ENCODE measurements at regions not wholly inside any gene's neighbourhood (a gene's known extent, or its start where the extent isn't known, plus 50 kb on each side); places are given as distances from the start of the nearest gene placed in this dataset.

DNA sequence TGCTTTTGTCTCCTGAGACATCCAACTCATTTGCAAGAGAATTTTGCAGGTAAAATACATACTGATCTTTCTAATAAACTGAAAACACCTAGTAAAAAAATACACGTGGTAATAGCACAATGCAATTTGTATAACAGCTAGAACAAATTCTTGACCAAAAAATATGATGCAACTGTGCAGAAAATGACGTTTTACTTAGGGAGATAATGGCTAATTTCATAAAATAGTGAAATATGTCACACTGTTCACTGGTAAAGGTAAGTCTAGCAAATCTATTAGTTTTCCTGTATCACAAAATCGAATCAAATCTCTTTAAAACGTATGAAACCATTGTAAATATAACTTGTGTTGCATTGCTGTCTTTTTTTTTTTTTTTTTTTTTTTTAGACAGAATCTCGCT is 130.0 kb downstream of the VPREB1 start:
- no peak for TF ChIP-seq CTCF (conservative IDR thresholded peaks at IDR 0.05)
- H4K91ac ChIP-seq (ENCODE audit: insufficient read length, low read depth, low read length): no peak overlapping the region
- H4K8ac ChIP-seq (replicated peaks; ENCODE audit: insufficient read length, low read depth, low read length): no peak overlapping the region
- H3K9ac ChIP-seq (ENCODE audit: extremely low read depth, insufficient read length, low read length): no peak overlapping the region
- Mint-ChIP-seq H3K36me3 (ENCODE audit: insufficient read depth in 1 of 3, low read depth in 3 of 3) (no peaks in the 10 kb centered on the region), H3K9me3 (no peaks in the 10 kb centered on the region; a peak in 2 of 5 replicates), H3K4me1 (peaks cover 0 to 5% of the 10 kb centered on the region in 2 experiments; a peak in 2 of 4 replicates), H3K4me3 (no peak overlapping the region), H3K27me3 (ENCODE audit: low read depth) (peaks cover 100% of the 10 kb centered on the region), H3K27ac (no peak overlapping the region)
- H4K5ac ChIP-seq (ENCODE audit: insufficient read length, low read depth, low read length): no peak overlapping the region
- H2AK5ac ChIP-seq (ENCODE audit: insufficient read length, low read length): no peak overlapping the region
- H2AFZ ChIP-seq (ENCODE audit: low read length): no peak overlapping the region
- DNase-seq: no peak
- no peaks in the 10 kb centered on the region for H3K23me2 ChIP-seq (ENCODE audit: insufficient read length, low read depth, low read length, poor library complexity, severe bottlenecking)
- H3K79me1 ChIP-seq (ENCODE audit: insufficient read depth, low read depth, low read length, poor library complexity, severe bottlenecking): no peaks in the 10 kb centered on the region
- no peaks in the 10 kb centered on the region for H3K4me1 ChIP-seq (ENCODE audit: insufficient read depth, low read length)
- no peak overlapping the region for H2BK120ac ChIP-seq (ENCODE audit: low read depth, low read length, poor library complexity, severe bottlenecking)
- no peaks in the 10 kb centered on the region for H3K9me3 ChIP-seq (ENCODE audit: control insufficient read depth, low read depth, low read length)
- H3K27ac ChIP-seq (ENCODE audit: insufficient read length, low read depth, low read length): no peak overlapping the region
- no peak overlapping the region for H2BK5ac ChIP-seq (ENCODE audit: insufficient read length, low read length)
- WGBS (ENCODE audit: extremely low coverage, insufficient read length, low lambda C conversion rate): no CpG with 5 or more reads among the region's 5 CpGs
- H4K20me1 ChIP-seq (ENCODE audit: control insufficient read depth, insufficient read depth, insufficient read length): no peaks in the 10 kb centered on the region
- H3K18ac ChIP-seq (ENCODE audit: insufficient read length, low read depth, low read length): no peak overlapping the region
- H3T11ph ChIP-seq (ENCODE audit: low read length): no peak overlapping the region
- H2BK12ac ChIP-seq (ENCODE audit: insufficient read length, low read depth, low read length): no peak overlapping the region
- H3K14ac ChIP-seq (ENCODE audit: insufficient read depth, low read length): no peak overlapping the region
- H3K27me3 ChIP-seq (ENCODE audit: insufficient read depth, low read length): peaks cover 79% of the 10 kb centered on the region
- H2BK15ac ChIP-seq (ENCODE audit: low read depth, low read length): no peak overlapping the region
- no peak overlapping the region for H2BK20ac ChIP-seq (ENCODE audit: low read depth, low read length, poor library complexity, severe bottlenecking)
- no peak overlapping the region for H3K23ac ChIP-seq (ENCODE audit: insufficient read length, low read depth, low read length)
- no peak overlapping the region for H3K4ac ChIP-seq (ENCODE audit: low read depth, low read length)
- H3K56ac ChIP-seq (ENCODE audit: insufficient read length, low read depth, low read length): no peak overlapping the region
- no peaks in the 10 kb centered on the region for H3K79me2 ChIP-seq (ENCODE audit: insufficient read depth, low read length)
- no peak overlapping the region for H3K4me2 ChIP-seq (ENCODE audit: insufficient read depth, insufficient read length, low read length)
